Globus pallidus (tissue), 1 donor: ENCODE measurements at regions not wholly inside any gene's neighbourhood (a gene's known extent, or its start where the extent isn't known, plus 50 kb on each side); places are given as distances from the start of the nearest gene placed in this dataset.

Experiments
- DNase-seq: peaks from one replicate; pipeline ENCODE4 v3.0.0-alpha.2; 2015; ENCODE audit warnings: low spot score

DNA sequence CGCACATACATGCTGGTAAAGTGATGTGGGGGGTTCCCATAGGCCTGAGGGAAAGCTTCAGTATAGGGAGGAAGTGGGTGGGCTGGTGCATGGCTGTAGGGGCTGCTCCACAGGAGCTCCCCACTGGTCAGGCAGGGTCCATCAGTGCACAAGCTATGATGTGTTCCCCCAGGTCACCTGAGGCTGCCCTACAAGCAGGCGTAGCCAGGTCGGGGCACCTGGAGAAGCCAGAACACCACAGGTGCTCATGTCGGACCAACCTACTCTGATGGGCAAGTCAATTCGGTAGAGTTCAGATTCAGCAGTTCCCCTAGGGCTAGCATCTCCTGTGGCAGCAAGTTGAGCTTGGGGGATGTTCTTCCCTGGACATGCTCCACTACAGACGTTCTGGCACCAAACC lies 103.3 kb upstream of the EPHA5 start:
- no peak for DNase-seq

DNA sequence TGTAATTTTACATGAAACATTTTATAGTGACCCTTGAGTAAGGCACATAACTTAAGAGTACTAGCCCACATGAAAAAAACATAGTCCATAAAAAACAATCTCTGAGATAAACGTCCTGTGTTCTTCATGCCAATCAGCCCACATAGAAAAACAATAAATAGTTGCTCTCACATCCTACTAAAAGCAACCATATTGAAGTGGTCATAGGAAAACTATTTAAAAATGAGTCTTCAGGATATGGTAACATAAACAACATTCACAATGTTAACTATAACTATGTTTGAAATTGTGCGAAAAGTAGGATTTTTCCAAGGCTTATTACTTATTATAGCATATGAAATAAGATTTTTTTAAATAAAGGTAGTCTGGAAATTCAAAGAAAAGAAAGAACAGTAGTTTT lies 77.1 kb upstream of the EPHA5 start:
- DNase-seq = no peak

DNA sequence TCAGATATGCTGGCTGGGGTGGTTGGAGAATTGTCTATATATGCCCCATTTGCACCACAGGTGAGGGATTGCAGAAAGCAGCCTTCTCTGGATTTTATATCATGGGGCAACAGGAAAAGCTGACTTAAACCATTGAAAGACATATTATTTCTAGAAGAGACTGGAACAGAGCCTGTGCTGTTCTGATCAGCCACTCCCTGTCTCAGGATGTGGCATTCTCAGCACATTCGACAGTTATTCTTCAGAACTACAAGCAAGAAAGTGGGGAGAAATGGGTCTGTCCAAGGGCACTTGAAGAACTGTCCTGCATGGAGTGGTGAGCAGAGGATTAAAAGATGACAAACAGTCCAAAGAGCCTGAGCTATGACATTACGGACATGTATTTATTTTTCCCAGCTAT lies 67.8 kb upstream of the EPHA5 start:
- DNase-seq = no peak

DNA sequence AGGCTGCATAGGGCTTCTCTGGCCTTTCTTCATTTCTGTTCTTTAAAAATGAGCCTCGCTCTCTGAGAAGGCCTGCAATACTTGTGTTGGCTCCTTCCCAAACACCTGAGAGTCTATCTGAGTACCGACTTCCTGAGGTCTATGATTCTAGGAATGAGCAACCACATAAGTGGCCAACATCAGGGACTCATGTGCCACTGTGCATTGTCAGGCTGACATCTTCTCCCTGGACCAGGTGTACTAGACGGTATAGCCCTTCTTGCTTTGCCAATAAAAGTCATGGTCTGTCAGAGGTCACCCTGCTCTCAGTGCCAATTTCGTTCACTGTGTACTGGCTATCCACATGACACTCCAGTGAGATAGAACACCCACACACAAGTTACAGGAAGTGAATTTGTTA lies 67.4 kb upstream of the EPHA5 start:
- DNase-seq = no peak

DNA sequence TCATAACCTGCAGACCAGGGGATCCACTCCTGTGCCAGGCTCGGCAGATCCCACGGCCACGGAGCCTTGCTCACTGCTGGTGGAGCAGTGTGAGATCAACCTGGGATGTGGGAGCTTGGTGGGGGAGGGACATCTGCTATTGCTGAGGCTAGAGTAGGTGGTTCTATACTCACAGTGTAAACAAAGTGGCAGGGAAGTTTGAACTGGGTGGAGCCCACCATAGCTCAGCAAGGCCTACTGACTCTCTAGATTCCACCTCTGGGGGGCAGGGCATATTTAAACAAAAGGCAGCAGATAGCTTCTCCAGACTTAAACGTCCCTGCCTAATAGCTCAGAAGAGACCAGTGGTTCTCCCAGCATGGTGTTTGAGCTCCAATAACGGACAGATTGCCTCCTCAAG lies 54.7 kb upstream of the EPHA5 start:
- DNase-seq = no peak
